ENCODE measurements at regions not wholly inside any gene's neighbourhood (a gene's known extent, or its start where the extent isn't known, plus 50 kb on each side); places are given as distances from the start of the nearest gene placed in this dataset.
"Not testable (repeated sequence)": the region's sequence is repeated elsewhere in the genome, so short reads cannot be mapped to it uniquely, and the experiment has no call there.

DNA sequence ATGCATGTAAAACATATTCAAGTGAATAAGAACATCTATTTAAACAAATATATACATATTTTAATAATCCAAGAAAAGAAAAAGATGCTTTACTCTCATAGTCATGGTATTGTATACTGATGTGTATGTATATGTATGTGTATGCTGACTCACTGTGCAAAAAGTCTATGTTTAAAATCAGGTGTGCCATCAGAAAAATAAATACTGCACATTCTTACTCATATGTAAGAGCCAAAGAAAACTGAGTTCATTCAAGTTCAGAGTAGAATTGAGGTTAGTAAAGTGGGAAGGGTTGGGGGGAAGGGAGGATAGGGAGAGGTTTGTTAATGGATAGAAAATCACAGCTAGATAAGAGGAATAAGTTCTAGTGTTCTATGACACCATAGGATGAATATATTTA, 403.9 kb upstream of the SMIM31 start:
- no peak for DNase-seq (ENCODE audit: low spot score)
- Histone ChIP-seq H3K27ac (no peak overlapping the region), H3K4me3 (no peak overlapping the region)
- no peak for TF ChIP-seq CTCF (IDR thresholded peaks at IDR 0.05)

DNA sequence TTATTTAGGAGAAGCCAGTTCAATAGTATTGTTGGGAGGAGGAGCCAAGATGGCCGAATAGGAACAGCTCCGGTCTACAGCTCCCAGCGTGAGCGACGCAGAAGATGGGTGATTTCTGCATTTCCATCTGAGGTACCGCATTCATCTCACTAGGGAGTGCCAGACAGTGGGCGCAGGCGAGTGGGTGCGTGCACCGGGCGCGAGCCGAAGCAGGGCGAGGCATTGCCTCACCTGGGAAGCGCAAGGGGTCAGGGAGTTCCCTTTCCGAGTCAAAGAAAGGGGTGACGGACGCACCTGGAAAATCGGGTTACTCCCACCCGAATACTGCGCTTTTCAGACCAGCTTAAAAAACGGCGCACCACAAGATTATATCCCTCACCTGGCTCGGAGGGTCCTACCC, 403.2 kb upstream of the SMIM31 start:
- H3K4me3 ChIP-seq; DNase-seq (ENCODE audit: low spot score); H3K27ac ChIP-seq: not testable (repeated sequence)

DNA sequence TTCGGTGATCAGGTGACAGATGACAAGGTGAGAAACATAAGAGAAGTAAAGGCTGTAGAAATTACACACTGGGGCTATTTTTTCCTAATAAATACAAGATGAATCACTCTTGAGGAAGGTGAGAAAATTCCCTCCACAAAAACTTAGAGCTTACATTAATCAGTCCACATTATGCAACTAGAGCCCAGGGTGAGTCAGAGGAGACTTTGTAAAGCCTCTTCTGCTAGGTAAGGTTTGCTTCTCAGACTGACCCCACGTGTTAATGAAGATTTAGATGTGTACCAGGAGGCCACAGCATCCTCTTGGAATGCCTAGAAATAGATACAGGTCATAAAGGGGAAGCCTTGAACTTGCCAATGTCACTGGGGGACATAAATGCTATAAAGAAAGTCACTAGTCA, 396.0 kb upstream of the SMIM31 start:
- Histone ChIP-seq H3K27ac (no peak overlapping the region), H3K4me3 (no peak overlapping the region)
- DNase-seq (ENCODE audit: low spot score): no peak
- TF ChIP-seq CTCF (IDR thresholded peaks at IDR 0.05): no peak

- Histone ChIP-seq H3K4me3 (no peak overlapping the region), H3K27ac (no peak overlapping the region)
- no peak for TF ChIP-seq CTCF (IDR thresholded peaks at IDR 0.05)
- no peak for DNase-seq (ENCODE audit: low spot score)
Observed at GRCh38 chr4:164358400-164358799, 395.5 kb upstream of the SMIM31 start.

DNA sequence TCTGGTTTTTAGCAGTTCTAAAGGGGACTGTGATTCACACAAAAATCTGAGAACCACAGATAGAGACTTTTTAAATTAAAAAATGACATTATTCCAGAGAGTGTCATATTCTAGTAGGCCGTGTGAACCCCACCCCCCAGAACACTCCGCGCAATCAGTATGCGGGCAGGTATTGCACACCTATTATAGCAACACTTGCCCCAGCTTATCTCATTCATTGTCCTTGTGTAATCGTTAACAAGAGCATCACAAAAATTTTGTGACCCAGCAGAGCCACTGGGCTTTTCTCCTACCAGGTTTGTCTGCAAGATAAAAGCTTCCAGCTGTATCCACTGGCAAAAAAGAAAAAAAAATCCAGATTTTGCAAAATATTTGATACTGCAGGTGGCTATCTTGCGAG, 394.1 kb upstream of the SMIM31 start:
- Histone ChIP-seq H3K4me3 (no peak overlapping the region), H3K27ac (no peak overlapping the region)
- TF ChIP-seq CTCF (IDR thresholded peaks at IDR 0.05): no peak
- DNase-seq (ENCODE audit: low spot score): no peak

DNA sequence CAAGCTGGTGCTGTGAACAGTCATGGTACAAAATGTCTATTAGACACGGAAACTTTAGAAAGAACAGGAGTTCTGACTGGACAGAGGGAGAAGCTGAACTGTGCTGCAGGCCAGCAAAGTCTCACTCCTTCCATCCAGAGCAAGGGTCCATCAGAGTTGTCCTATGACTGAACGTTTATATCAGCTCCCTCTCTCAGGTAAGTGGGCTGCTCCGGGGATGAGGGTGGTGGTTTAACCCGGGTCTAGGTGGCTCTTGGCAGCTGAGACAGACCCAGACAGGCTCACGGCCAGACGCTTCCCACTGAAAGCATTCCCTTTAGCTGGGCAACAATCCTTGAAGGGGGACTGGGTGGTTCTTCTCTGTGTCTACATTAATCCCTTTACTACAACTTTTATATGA, 385.0 kb upstream of the SMIM31 start:
- TF ChIP-seq CTCF (IDR thresholded peaks at IDR 0.05): no peak
- Histone ChIP-seq H3K27ac (no peak overlapping the region), H3K4me3 (no peak overlapping the region)
- no peak for DNase-seq (ENCODE audit: low spot score)

DNA sequence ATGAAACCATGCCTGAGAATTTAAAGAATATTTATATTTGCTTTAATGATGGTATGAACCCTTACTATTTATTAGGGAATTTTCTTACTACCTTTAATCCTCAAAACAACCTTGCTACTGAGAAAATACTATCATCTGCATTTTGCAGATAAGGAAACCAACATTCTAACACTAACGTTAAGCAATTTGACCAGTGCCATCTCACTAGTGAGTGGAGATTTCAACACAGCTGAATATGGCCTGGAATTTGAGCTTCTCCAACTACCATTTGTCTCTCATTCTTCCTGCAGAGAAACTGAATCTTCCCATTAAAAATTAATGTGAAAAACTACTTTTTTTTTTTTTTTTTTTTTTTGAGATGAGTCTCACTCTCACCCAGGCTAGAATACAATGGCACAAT, 380.9 kb upstream of the SMIM31 start:
- Histone ChIP-seq H3K27ac (no peak overlapping the region), H3K4me3 (no peak overlapping the region)
- no peak for DNase-seq (ENCODE audit: low spot score)
- TF ChIP-seq CTCF (IDR thresholded peaks at IDR 0.05): no peak

DNA sequence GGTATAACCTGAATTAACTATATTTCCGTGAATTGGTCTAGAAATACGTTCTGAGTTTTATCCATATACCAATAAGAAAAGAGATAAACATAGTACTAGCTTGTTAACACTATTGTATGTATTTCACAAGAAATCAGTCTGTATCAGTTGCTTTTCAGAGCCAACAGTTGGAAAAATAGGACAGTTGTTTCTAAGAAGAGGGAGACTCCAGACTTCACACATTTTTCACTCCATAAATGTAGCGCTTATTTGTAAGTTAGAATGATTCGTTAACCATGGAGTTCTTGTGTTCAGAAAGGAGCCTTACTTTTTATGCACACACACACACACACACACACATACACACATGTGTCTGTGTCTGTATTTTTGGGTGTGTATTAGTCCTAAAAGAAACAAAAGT, 376.7 kb upstream of the SMIM31 start:
- no peak overlapping the region for H3K4me3 ChIP-seq
- no peak overlapping the region for H3K27ac ChIP-seq
- DNase-seq (ENCODE audit: low spot score): no peak
- TF ChIP-seq CTCF (IDR thresholded peaks at IDR 0.05): no peak

All from coronary artery (tissue), 2 donors.